GM11168 (cell line): ENCODE measurements at regions not wholly inside any gene's neighbourhood (a gene's known extent, or its start where the extent isn't known, plus 50 kb on each side); places are given as distances from the start of the nearest gene placed in this dataset.
"Not testable (repeated sequence)": the region's sequence is repeated elsewhere in the genome, so short reads cannot be mapped to it uniquely, and the experiment has no call there.

Experiments used
- in situ Hi-C: fragments of 300-500 bp; cut with MboI; formaldehyde crosslinking; loops from one replicate; pipeline ENCODE4 v1.12.0; 2022; ENCODE audit warnings: low sequenced_read_pairs; ENCODE audit not compliant: unreplicated experiment

DNA sequence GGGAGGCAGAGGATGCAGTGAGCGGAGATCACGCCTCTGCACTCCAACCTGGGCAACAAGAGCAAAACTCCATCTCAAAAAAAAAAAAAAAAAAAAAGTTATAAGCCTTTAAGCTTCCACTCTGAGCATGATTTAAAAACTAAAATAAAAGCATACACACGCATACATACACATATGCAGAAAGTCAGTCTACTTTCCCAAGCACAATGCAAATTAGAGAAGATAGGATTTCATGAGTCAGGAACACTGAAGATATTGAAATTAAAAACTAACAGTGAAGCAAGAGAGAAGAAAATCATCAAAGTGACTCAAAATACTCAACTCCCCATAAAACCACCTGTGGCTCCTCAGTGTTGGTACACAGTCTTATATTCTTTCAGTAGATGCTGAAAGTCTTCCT, 1009.5 kb upstream of the WWC1 start:
- in situ Hi-C loops, result no loop called here

DNA sequence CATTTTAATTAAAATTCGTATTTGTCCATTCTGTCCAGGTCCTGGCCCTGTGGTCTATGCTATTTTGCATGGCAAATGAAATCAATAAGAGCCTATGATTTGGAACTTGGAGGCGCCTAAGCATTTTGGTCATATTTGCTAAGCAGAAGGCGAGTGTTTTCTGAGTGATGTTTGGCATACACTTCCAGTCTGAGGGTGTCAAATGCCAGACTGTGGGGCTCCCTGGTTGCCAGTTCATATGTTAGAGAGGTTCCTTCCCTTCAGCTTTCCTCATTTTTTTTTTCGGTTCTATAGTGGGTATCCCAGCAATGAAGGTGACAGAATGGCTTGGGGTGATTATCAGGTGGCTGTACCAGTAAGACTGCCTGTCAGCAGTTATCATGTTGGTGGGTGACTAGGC, 1007.8 kb upstream of the WWC1 start:
- in situ Hi-C loops, result no loop called here

DNA sequence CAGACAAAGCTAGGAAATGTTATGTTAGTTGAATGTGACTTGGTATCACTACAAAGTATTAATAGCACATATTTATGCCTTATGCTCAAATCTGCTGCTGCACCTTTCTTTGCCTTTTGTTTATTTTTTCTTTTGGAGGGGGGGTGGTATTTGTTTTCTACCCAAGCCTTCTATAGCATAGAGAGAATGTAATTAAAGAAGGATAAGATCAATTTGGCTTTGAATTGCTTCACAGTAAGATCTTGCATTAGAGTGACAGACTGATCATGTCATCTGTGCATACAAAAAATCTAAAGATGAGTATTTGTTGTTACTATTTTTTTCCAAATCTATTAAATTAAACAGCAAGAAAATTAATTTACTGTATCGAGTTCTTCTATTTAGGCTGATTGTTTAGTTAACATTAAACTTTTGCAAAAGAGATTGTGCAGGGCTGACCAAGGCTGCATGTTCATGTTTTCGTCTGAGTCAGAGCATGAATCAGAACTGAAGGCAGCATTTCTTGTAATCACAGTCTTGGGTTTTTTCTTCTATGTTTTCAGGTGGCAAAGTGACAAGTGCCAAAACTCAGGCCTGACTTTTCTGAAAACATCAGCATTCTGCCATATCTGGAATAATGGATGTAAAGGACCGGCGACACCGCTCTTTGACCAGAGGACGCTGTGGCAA, 1007.1 kb upstream of the WWC1 start:
- in situ Hi-C loops, result no loop called here

DNA sequence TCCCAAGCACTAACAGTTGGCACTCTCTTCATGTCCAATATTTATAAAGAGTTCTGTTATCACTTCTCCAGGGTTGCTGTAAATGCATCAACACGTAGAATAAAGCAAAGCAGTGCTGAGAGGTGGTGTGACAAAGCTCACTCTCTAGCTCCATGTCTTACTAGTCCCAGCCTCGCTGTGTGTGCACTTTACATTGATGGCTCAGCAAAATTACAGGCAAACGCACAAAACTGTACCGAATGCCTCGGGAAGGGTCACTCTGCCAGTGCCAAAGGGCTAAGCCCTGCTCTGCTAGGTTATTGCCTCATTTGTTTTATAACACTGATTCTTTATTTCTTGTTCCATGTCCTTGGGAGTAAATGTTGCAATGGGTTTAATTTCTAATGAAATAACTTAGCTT, 1005.9 kb upstream of the WWC1 start:
- in situ Hi-C loops, result no loop called here

DNA sequence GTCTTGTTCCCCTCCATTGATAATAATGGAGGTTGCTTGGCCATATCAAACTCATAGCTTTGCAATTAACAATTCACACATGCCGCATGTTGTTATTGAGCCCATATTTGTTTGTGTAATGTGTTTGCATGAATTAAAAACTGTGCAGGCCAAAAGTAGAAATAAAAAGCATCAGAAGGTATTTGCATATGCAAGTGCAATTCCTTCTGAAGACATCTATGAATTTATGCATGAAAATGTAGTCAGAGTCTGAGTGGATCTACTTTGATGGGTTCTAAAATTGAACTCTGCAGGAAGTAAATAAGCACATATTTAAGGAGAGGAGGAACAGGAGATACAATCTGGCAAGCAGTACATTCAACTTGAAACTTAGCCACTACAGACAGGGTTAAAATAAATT, 1004.6 kb upstream of the WWC1 start:
- in situ Hi-C loops, result no loop called here

DNA sequence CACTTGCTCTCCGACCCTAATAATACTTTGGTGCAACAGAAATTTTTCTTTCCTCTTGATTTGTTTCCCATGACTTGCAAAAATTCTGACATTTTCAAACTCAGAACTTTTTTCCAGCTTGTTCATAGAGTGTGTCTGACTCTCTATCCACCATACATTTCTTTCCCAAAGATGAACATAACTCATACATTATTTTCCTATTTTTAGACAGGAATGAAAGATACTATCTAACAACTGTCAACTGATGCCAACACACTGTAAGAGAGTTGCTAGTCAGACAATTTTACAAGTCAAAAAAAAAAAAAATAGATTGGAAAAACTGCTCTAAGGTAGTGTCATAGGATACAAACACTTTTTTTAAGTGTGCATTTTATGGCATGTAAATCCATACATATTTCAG, 1001.0 kb upstream of the WWC1 start:
- in situ Hi-C loops, result no loop called here

DNA sequence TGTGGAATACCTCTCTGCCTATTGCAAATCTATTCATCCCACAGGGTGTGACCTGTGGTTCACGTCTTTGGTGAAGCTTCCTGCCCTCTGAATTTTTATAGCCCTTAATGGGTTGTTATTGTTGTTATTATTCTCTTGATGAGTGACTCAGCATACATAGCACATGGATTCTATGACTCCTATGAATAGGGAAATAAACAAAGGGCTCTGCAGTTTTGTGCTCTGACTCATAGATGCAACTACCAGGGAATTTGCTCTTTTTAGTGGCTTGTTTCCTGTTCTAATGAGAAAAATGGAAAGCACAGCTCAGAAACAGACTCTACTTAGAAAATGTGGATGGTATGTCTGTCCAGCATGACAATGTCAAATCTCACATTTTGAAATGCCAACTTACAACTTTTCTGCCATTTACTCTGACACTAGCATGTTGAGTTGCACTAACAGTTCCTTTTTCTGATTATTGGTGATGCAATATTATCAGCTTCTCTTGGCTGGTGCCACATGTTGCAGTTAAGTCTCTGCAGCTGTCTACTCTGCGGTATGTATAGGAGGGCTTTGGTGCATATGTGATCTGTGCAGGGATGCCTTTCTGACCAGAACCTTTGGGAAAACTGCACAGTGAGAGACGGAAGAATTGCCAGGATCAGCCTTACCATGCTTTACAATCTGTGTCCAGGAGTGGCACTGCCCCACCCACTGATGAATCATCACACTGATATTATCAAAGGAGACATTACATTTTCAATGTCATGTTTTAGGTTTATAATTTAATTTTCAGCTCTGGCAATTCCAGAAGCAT, 996.4 kb upstream of the WWC1 start:
- in situ Hi-C loops, result no loop called here

DNA sequence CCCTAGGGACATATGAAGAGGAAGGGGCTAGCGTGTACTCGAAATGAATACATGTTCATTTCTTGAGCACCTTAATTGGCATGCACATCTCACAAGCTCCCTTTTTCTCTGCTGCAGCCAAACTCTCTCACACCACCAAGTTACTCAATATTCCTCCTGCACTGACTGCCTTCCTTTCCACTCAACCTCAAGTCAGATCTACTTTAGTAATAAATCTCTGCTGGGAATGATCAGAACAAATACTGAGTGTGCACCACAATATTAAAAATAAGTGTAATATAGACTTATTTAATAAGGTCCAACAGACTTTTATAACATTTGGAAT, 995.8 kb upstream of the WWC1 start:
- in situ Hi-C loops, result no loop called here

DNA sequence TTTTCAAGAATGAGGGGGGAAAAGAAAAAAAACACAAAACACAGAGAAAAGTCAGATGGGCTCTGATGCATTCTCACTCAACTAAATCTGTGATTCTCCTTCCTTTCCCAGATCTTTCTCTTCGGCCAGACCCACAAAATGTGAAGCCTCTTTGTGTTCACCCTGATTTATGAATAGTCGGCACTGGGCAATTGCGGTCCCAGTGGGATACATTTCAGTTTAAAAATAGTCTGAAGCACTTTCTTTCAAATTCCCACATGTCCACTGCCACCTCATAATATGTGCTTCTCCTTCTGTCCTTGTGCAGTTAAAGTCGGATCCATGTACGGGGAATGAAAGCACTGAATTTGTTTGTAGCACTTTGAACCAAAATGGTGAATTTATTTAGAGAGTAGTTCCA, 995.4 kb upstream of the WWC1 start:
- in situ Hi-C loops, result no loop called here

DNA sequence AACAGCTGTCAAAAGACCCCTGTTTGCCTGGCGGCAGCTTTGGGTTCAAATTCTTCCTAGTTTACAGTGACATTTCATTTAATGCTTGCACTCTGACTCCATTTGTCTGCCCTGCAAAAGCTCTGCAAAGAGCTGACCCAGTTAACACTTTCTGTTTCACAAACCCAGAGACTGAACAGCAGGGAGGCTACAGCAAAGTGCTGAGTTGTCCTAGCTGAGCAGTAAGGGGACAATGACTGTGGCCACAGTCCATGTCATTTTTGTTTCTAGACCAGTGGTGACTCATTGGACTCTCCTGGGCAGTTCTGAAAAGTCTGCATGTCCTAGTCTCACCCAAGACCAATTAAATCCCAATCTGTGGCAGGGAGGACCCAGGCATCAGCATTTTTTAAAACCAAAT, 994.8 kb upstream of the WWC1 start:
- in situ Hi-C loops, result no loop called here

DNA sequence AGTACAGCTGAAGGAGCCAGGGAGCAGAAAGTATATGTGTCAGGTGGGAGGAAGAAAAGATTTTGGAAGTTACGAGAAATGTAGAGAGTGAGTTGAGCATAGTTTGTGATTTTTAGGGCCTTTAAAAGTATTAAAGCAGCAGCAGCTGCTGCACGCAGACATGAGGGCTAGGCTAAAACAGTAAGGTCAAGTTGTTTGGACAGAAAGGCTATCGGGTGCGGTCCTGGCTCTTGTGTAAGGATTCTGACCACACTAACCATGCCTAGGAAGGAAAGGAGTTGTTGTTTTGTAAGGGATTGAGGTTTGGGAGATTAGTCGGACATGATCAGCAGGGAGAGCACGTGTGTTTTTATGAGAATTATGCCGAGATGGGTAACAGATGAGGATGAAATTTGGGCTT, 991.6 kb upstream of the WWC1 start:
- in situ Hi-C loops, result not testable (repeated sequence)

DNA sequence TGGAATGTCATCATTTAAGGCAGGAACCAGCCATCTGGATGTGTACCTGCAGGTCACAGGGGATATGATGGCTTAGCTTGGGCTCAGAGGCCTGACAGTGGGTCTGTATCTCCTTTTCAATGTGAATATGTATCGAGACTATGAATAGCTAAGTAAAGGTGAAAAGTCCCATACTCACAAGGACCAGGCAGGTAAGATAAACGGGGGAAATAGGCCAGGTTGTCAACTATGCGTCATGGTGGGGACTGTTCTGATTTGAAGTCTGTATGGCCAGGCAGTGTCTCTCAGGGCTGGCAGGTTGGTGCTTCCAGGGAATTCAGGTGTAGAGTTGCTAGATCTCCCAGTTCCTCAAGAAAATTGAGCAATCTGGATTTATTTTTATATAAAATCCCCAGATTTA, 987.9 kb upstream of the WWC1 start:
- in situ Hi-C loops, result no loop called here

DNA sequence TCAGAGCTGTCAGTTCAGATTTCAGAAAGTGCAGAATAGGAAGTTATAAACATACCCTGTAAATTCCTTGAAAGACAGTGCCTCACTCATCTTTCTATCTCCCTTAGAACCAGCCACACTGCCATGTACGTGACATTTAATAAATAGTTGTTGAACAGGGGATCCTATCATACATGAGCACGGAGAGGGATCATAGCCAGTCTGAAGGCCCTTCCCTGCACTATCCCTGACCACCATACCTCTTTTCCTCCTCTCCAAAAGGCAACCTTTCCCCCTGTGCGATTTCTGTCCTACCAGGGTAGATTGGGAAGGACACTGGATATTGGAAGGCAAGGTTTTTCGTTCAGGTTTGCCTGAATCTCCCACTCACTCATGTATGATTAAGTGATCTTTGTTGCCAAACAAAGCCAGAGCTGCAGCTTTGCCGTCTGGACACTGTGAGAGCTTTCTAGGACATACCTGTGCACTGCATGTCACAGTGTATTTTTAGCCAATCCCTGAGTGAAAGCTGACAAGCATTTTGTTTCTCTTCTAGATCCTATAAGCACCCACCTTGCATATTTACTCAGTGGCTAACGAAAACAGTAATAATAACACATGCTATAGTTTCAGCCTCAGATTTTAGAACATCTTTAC, 986.5 kb upstream of the WWC1 start:
- in situ Hi-C loops, result no loop called here

DNA sequence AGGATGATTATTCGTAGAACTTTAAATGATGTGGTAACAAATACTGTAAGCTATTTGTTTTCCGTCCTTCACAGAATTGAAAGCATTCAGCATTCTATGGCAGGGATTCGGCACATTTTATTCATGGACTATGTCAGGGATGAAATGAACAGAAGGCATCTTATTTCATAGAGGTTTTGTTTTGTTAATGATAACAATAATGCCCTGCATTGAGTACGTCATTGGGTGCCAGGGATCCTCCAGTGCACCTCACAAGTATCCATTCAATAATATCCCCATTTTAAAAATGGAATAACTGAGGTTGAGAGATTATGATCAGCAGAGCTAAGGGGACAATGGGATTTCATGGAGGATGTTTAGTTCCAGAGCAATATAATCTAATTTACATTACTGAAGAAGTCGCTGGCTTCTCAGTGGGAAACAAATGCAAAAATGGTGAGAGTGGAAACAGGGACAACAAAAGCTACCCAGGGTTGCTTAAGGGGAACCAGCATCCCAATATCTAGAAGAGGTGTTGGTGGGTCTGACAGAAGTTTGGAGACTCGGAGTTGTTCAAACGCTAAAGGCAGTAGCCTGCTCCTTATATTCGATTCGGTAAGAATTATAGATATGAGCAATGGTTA, 985.7 kb upstream of the WWC1 start:
- in situ Hi-C loops, result no loop called here

DNA sequence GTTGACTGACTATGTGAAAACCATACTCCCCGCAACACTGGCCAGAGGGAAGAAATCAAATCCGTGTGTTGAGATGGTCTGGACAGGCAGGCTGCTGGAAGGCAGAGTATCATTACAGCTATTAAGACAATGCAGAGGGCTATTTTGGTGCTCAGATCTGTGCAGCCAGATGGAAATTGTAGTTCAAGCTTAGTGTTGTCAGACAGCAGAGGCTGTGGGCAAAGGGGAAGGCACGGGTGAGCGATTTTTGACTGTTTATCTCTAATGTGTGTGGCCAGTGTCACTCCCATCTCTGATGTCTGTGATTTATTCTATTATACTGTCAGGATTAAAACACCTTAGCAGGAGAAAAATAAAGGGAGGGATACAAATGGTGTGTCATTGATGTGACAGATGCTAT, 984.4 kb upstream of the WWC1 start:
- in situ Hi-C loops, result no loop called here

DNA sequence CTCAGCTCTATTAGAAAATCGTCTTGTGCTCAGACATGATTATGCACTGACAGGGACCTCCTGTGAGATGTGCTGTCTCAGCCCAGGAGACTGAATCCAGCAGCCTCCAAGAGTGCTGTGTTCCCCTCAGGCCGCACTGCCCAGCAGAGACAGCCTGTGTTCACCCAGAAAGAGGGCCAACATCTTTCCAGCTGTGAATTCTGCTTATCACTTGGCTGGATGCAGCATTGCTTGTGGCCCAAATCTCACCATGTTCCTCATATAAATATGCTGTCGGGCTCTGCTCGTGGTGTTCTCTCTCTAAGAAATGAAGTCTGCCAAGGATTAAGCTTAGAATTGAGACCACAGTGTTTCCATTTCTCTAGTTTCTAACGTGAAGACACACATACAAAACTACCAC, 983.0 kb upstream of the WWC1 start:
- in situ Hi-C loops, result no loop called here

DNA sequence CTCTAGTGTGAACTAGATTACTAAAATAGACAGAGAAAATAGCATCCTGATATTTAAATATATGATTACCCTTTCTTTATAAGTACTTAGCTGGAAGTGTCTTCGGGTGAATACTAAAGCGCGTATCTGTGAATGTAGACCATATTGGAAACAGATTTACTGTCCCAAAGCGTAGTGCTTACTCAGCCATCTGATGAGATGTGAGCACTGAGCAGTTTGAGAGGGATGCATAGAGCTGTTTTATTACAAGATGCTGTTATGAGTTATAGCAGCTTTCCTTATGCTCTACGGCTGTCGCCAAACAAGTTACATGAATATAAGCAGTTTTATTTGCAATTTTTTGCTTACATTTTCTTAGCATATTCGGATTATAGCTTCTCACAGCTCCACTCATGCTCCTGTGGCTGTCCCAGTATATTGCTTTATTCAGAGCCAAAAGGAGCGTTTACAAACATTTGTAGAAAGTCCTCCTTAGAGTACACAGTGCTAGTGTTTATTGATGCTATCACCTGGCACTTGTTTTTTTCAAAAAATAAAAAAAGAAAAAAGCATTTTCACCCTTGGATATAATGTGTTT, 981.4 kb upstream of the WWC1 start:
- in situ Hi-C loops, result no loop called here

DNA sequence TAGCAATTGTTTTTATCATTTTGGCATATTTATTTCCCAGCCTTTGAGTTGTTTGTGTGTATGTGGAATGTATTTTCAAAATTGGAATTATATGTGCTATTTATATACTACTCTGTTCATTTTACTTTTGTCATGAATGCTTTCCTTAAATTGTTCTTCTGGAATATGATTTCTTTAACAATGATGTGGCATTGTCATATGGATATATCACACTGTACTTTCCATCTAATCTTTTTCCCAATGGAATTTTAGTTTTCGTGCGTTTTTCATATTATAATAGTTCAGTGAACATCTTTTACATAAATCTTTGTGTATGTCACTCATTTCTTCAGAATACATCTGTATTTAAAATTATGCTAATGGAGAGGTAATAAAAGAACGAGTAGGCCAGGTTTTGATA, 980.1 kb upstream of the WWC1 start:
- in situ Hi-C loops, result no loop called here

DNA sequence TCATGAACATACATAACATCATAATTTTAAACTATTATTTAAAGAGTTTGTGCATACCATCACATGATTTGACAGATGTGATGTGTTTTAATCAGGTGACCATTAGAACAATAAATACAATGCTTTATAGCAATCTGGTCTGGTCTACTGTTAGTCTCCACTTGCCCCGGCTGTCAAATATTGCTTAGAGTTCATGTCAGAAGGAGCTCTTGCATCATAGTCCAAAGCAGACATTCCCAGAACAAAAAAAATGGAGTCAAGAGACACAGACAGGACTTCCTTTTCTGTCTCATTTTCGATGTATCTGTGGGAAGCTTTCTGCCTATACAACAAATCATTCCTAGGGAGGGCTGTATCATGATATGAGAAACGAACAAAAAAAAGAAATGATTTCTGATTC, 979.2 kb upstream of the WWC1 start:
- in situ Hi-C loops, result no loop called here

DNA sequence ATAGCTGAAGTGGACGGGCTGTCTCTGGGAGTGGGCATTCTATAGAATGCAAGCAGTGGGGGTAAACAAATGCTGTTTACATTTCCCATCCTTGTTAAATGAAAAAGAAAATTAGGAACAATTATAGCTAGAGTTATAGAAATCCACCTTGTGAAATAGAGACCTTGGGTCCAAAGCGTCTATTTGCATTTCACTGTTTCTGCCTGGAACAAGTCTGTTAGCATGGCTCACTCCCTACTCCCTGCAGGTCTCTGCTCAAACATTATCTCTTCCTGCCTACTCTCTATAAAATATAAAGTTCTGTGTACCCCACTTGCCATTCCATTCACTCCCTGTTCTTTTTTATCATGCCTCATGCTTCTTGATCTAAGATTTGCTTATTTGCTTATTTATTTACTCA, 975.7 kb upstream of the WWC1 start:
- in situ Hi-C loops, result no loop called here

DNA sequence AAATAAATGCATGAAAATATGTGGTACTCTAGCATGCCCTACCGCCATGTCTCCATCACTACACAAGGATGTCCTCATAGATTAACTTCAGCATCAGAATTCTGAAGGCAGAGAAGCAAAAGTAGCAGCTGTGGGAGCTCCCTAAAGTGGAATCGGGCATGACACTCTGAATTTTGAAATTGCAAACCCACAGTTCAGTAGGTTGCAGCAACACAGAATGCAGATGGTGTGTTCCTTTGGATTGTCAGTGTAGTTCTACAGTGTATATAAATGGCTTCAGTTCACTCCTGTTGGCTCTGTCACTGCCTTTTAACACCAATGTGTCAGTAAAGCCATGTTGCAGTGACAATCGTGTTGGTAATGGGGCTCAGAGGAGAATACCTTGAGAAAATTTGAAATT, 973.6 kb upstream of the WWC1 start:
- in situ Hi-C loops, result no loop called here
